GM15510 (cell line): ENCODE measurements at regions not wholly inside any gene's neighbourhood (a gene's known extent, or its start where the extent isn't known, plus 50 kb on each side); places are given as distances from the start of the nearest gene placed in this dataset.

ENCODE experiments used
- POLR2A ChIP-seq: IDR thresholded peaks from 3 replicates; pipeline ENCODE4 v1.6.1; 2011; ENCODE audit warnings: borderline replicate concordance; ENCODE audit not compliant: insufficient read length; ENCODE audit errors: extremely low read depth

DNA sequence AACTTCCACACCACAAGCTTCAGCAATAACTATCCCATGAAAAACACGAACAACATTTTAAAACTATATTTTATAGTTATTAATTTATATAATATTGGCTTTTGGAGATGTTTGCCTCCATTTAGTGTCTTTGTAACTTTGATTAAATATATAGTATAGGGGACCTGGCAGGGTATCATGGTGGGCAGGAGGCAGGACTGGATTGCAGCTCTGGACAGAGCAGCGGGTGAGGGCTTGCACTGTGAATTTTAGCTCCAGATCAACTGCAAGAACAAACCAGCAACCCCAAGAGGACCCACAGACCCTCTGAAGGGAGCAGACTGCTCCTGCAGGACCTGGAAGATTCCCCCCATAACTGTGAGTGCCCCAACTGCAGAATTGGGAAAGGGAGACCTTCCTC lies 777.9 kb downstream of the KCNJ2 start:
- TF ChIP-seq POLR2A, result no peak

DNA sequence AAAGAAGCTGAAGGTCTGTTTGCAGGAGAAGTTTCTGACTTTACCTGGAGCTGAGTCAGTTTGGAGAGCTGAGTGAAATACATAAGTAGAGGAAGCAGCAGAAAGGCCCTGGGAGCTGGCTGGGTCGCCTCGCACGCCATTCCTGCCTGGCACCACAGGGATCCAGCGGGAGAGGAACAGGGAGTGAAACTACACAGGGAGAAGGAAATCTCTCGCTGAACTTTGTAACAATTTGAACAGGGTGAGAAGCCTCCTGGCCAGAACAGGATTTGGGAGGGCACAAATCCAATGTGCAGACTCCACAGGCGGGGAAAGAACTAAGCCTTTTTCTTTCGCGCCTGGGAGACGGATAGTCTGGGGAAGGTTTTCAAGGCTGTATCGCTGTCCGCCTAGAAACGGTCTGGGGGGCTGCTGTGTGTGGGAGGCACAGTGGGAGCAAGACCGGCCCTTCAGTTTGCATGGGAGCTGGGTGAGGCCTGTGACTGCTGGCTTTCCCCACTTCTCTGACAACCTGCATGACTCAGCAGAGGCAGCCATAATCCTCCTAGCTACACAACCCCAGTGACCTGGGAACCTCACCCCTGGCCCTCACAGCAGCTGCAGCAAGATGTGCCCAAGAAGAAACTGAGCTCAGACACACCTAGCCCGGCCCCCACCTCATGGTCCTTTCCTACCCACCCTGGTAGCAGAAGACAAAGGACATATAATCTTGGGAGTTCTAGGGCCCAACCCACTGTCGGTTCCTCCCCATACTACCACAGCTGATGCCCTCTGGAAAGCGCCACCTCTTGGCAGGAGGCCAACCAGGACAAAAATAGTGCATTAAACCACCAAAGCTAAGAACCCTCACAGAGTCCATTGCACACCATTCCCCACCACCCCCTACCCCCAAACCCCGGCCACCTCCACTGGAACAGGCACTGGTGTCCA lies 778.6 kb downstream of the KCNJ2 start:
- no peak for TF ChIP-seq POLR2A

DNA sequence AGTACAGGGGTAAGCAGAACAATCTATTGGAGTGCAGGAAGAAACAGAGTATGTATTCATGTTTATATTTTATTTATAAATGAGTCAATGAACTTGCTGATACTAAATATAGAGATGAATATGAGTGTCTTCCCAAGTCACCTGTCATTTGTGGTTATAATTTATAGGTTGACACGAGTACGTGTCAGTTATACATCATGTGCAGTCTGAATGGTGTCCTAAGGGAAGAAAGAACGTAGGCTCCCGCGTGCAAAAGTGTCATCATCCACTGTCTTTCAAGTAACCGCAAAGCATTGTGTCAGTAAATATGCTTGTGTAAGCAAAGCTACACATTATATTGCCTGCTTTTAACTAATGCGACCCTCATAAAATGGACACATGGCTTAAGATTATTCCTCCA lies 786.1 kb downstream of the KCNJ2 start:
- no peak for TF ChIP-seq POLR2A

DNA sequence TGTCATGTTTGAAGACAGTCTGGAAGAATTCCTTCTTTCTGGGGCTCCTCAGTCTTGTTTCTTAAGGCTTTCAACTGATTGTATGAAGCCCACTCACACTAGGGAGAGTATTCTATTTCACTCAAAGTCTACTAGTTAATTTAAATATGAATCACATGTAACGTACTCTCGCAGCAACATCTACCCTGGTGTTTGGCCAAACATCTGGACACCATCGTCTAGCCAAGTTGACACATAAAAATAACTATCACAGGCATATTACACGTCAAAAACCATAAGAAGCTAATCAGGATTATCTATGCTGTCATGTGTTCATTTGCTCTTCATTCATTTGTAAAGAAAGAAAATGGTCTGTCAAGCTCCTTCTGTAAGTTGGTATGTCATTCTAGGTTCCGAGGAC lies 787.4 kb downstream of the KCNJ2 start:
- no peak for TF ChIP-seq POLR2A

DNA sequence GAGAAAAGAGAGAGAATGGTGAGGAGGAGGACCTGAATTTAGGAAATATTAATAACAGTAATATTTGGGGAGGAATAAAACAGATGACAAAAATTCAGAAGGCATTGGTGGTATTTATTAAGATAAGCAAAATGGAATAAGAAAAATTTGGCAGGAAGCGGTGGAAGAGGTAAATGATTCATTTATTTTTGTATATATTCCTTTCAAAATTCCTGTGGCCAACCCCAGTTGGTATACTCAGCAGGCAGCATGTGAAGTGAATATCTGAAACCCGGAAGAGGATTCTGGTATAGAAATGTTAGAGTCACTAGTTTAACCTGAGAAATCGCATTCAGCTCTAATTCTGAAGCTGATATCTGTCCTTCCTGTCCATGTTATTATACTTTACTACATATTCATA lies 792.0 kb downstream of the KCNJ2 start:
- TF ChIP-seq POLR2A, result no peak

DNA sequence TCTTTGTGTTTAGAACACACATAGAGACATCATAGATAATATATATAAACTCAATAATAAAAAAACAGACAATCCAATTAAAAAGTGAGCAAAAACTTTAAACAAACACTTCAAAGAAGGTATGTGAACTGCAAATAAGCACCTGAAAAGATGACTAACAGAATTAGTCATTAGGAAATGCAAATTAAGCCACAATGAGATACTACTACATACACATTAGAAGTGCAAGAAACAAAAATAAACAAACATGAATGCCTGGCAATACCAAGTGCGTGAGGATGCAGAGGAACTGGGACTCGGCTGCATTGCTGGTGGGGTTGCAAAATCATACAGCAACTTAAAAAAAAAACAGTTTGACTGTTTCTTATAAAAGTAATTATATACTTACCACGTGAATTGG lies 799.0 kb downstream of the KCNJ2 start:
- TF ChIP-seq POLR2A, result no peak

DNA sequence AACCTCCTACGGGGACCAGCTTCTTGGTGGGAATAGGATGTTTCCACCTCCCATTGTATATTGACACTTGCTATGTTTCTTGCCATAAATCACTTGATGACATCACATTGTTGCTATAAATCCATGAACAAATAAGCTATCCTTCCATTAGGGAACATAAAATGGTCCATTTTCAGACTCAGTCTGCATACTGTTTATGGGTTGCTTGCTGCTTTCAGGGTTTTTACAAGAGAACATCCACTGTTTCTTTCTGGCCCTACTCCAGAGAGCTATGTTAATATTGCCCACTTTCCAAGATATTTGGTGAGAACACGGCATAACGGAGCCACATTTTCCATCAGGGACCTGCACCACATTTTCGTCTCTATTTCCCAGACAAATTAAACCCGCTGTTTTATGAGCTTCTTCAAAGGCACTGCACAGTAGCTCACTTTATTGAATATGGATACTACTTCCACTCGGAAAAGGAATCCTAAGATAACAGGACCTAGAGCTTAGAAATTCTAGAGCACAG lies 800.2 kb downstream of the KCNJ2 start:
- no peak for TF ChIP-seq POLR2A

DNA sequence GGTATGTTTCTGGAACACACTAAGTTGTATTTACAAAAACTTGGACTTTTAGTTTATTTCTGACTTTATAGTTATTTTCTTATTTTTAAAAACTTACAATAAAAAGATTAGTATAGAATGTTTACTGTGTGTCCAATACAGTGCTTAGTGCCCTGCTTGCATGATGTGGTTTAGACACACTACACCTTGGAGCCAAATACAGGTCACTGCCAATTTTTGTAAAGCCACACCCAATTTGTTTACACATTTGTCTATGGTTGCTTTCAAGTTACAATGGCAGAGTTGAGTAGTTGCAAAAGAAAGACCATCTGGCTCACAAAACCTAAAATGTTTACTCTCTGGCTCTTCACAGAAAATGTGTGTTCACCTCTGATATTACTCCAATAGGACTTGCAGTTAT lies 807.1 kb downstream of the KCNJ2 start:
- no peak for TF ChIP-seq POLR2A

DNA sequence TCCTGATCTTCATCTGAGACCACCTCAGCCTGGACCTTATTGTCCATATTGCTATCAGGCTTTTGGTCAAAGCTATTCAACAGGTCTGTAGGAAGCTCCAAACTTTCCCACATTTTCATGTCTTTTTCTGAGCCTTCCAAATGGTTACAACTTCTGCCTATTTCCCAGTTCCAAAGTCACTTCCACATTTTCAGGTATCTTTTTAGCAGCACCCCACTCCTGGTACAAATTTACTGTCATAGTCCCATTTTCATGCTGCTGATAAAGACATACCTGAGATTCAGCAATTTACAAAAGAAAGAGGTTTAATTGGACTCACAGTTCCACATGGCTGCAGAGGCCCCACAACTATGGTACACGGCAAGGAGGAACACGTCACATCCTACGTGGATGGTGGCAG lies 815.5 kb downstream of the KCNJ2 start:
- TF ChIP-seq POLR2A, result no peak

DNA sequence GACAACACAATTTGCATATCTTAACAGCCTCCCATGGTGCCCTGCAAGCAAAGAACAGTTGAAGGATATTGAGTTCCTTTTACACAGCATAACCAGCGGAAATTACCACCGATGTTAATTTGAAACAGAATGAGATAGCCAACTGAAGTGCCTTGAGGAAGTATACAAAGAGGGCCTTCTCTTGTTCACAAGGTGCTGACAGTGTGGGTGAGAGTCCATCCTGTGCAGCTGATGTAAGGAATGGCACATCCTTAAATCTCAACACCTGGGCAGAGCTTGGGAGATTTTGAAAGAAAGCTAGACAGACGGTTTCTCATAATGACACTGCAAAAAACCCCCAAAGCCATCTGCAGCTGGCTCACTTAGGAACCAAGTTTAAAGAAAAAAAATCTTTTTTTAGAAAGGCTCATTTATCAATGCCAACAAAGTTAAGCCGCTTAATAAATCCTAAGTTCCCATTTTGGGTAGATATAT lies 818.6 kb downstream of the KCNJ2 start:
- TF ChIP-seq POLR2A, result no peak

DNA sequence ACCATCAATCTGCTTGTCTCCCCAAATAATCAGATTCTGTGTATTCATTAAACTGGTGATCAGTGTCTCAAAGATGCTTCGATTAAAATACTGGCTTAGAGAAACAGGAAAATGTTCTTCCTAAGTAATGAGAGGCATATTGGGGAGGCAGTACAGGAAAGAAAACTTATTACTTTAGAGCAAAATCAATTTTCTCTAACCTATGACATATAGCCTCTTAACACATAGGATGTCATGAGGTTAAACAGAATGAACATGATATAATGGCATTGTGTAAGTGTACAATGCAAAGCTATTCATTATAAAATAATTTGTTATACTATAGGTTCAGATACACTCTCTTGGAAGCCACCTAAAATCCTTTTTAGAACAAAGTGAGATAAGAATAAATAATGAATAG lies 819.3 kb downstream of the KCNJ2 start:
- TF ChIP-seq POLR2A, result no peak

DNA sequence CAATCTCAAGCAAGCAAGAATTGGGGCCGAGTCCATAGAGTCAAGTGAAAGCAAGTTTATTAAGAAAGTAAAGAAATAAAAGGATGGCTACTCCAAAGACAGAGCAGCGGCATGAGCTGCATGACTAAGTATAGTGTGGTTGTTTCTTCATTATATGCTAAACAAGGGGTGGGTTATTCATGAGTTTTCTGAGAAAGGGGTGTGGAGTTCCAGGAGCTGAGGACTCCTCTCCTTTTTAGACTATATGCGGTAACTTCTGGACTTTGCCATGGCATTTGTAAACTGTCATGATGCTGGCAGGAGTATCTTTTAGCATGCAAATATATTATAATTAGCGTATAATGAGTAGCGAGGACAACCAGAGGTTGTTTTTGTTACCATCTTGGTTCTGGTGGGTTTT lies 819.9 kb downstream of the KCNJ2 start:
- no peak for TF ChIP-seq POLR2A

DNA sequence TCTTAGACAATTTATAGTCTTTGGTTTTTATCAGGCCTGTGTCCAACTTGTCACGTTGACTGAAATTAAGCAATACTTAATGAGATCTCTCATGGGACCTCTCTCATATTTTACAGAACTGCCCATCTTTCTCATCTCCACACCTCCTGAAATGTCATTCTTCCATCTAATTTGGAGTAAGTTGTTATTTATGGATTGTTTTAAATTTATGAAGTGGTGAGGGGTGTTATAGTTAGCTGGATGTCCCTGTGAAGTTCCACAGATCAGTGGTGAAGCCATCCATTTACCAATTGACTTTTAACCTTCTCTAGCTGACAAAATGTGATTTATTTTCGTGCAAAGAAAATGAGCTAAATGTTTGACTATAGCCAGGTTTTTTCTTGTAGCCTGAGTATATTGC lies 824.9 kb downstream of the KCNJ2 start:
- TF ChIP-seq POLR2A, result no peak

DNA sequence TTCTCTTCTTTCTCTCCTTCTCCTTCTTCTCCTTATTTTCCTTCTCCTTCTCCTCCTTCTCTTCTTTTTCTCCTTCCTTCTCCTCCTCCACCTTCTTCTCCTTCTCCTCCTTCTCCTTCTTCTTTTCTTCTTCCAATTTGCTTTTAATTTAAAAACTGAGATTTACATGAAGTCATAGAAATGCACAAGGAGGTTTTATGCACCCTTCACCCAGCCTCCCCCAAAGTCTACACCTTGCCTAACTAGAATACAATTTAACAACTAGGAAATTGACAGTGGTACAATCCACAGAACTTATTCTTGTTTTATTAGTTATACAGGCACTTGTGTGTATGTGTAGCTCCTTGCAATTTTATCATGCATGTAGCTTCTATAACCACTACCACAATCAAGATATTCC lies 826.7 kb downstream of the KCNJ2 start:
- TF ChIP-seq POLR2A, result no peak

DNA sequence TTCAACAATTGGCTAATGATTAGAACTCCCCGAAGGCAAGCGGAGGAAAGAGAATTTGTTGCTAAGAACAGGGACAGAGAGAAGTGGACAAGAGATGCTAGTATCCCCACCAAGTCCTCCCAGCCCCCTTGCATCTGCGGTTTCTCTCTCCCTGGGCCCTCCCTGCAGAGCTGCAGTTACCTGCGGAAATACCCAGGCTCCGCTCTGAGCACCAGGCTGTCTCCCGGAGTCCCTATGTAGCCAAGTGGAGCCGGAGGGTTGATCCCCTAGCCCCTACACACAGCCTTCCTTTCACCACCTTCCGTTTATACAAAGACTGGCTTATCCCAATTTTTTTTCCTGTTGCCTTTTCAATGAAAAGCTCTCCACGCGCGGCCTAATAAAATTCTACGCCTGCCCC lies 834.4 kb downstream of the KCNJ2 start:
- TF ChIP-seq POLR2A, result no peak

DNA sequence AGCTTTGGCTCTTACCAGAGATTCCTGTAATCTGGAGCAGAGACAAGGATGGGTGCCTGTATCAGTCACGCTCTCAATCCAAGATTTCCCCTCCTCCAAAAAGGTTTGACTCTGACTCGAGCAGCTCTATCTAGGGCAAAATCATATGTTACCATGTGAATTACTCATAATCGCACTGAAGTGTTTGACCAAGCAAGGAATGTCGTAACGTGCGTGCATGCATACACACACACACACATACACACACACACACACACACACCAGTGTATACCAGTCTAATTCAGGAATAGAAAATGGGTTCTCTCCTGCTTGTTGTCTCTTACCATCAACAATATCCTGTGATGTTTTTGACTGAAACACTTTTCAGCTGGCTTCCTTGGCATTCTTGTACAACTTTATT lies 835.1 kb downstream of the KCNJ2 start:
- TF ChIP-seq POLR2A, result no peak
